CD4-positive, alpha-beta T cell treated with Interleukin-15 for 4 hours (primary cell): ENCODE measurements at regions not wholly inside any gene's neighbourhood (a gene's known extent, or its start where the extent isn't known, plus 50 kb on each side); places are given as distances from the start of the nearest gene placed in this dataset.

Source experiments
- DNase-seq: peaks from one replicate; pipeline ENCODE4 v3.0.0-alpha.2; 2020; ENCODE audit warnings: low spot score

DNA sequence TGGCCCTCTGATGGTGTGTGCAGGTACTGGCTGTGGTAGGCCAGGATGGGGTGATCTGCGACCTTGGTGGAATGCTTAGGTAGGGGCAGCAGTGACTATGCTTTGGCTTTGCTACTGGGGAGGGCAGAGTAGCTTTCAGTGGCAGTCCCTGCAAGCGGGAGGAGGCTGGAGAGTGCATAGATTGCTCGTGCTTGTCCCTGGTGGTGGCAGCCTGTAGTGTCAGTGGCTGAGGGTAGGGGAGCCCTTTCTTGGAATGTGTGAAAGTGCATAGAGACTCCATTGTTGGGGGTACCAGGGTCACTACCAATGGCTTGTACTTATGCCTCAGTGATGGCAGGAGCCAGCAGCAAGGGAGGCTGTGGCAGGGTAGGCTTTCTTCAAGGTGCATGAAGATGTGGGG is 582.6 kb downstream of the MRPL39 start:
- no peak for DNase-seq

DNA sequence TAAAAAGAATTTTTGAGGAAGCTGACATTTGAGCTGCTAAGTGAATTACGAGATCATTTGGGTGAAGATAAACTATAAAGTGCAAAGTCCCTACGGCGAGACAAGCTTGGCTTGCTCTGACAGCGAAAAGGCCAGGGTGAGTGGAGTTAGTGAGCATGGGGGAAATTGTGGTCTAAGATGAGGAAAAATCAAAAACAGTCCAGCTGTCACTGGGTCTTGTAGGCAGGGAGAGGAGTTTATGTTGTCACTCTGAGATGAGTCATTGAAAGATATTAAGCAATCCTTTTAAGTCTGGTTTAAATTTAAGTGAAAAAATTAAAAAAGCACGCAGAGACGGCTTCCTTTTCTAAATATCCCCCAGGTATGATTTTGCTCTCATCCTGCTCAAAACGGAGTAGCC is 601.9 kb downstream of the MRPL39 start:
- no peak for DNase-seq

DNA sequence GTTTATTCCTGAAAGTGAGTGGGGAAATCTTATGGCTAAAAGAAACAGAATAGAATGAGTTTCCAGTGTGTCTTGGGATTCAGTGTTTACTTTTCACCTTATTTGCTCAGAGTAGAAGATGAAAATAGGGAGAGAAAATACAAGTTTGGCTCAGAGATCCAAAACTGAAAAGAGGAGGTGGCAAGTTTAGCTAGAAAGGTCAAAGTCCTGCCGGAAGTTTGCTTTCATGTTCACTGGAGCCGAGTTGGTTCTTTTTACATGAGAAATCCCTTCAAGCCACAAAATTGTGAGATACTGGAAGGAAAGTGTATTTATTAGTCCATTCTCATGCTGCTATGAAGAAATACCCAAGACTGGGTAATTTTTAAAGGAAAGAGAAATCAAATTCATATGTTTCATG is 604.6 kb downstream of the MRPL39 start:
- DNase-seq, result no peak

DNA sequence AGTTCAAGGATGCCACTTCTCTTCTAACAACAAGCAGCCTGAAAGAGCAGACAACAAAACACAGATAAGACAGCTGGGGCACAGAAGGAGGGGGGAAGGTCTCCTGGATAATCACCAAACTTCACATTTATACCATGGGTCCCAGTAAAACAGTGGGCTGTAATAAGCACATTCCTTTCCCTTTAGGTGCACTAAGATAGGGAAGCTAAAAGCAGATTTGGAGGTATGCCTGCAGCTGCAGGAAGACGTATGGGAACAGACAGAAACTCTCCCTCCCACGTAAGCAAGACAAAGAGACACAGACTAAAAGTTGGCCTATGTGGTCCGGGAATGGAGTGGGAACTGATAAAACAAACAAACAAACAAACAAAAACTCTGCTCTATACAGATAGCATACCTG is 612.1 kb downstream of the MRPL39 start:
- DNase-seq, result no peak

DNA sequence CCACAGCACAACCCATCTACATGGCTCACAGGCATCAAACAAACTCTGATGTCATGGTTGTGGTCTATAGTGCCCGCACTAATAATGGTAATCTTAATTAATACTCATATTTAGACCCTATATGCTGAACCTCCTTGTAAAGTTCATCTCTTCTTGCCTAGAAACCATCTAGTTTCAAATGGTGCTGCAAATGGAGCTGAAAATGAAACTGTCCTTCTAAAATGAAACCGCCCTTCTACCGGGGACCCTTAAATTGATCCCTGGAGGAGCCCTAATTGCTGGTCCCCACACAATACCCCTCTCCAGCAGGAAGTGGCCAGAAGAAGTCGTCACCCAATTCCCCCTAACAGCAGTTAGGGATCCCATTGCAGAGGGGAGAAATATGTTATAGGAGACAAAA is 612.6 kb downstream of the MRPL39 start:
- no peak for DNase-seq

DNA sequence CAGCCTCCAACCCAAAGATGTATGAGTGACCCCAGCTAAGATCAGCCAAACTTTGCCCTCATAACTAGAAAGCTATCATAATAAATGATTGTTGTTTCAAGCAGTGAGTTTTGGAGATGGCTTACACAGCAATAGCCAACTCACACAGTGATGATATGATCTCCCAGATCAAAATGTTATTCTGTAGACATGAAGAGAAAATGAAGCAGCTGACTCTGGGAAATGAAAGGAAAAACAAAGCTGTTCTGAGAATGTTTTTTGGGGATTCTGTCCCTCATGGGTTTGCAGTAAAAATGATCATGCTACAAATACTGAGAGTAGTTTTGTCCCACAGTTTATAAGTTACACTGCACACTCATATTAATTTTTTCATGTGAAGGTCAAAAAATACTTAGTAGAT is 617.8 kb downstream of the MRPL39 start:
- DNase-seq, result no peak

DNA sequence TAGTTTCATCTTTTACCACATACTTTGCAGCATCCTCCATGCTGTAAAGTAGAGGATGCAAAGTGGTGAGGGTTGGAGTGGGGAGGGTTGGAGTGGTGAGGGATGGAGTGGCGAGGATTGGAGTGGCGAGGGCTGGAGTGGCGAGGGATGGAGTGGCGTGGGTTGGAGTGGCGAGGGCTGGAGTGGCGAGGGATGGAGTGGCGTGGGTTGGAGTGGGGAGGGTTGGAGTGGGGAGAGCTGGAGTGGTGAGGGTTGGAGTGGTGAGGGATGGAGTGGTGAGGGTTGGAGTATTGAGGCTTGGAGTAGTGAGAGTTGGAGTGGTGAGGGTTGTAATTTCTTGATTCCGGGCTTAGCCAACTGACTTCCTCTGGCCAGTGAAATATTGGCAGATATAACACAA is 618.3 kb downstream of the MRPL39 start:
- DNase-seq, result no peak

DNA sequence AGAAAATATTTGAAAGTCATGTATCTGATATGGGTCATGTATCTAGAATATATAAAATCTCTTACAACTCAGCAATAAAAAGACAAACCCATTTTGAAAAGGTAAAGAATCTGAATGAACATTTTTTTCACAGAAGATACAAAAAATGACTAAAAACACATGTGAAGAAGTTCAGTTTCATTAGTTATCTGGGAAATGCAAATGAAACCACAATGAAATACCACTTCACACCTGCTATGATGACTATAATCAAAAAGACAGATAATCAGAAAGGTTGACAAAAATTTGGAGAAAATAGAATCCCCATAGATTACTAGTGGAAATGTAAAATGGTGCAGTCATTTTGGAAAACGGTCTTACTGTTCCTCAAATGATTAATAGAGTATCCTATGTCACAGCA is 631.0 kb downstream of the MRPL39 start:
- DNase-seq, result no peak

DNA sequence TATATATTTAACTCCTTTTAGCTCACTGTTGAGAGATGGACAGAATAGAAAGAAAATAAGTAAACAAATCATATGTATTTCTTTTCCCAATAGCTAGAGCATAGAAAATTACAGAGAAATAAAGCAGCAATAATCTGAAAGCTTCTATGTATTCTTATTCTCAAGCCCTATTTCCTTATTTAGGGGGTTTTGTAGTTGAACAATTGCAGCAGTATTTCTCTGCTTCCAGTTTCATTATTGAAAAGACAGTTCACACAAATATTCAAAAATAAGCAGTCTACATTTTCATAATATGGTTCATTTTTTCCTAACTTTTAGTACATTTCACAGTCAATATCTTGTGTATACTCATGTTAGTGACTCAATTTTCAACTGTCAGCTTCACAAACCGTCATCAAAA is 638.2 kb downstream of the MRPL39 start:
- DNase-seq, result no peak

DNA sequence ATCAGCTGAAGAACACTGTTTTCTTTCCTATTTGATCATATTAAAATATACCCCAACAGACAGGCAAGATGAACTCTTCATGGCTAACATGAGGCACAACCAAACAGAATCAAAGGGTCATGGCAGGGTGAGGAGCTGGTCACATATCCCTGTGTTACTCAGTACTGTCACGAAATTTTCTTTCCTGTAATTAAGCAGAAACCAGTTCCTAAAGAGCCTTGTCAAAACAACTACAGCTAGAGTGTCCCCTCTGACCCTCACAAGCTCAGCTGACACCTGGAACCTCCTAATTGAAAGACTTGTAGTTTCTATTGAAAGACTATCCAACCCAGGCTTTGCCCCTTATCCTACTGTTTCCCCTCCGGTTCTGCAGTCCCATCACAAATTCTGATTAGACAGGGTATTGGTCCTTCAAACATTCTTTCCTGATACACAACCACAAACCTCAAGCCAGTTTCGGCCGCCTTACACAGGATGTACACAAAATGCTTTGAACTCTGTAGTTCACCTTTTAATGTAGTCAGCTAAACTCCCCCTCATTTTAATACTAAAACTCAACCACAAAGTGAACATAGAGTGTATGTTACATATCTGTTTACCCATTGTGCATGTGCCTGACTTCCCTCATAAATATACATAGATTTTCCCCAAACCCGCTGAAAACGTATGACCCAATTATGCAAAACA is 651.9 kb downstream of the MRPL39 start:
- no peak for DNase-seq

DNA sequence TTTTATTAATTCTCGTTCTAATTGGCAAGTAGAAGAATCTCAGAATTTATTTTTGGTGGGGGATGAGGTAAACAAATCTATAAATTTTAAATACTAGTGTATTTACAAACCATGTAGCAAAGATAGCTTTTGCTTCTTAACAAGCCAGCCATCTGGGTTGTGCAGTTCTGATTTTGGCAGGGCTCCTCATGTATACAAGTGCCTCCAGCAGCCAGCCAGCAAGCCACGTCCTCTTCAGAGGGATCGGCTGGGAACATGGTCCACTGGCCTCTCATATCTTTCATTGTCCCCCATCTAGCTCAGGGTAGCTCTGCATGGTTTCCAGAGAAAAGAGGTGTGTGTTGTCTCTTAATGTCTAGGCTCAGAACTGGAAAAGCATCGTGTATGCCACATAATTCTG is 659.1 kb downstream of the MRPL39 start:
- no peak for DNase-seq

DNA sequence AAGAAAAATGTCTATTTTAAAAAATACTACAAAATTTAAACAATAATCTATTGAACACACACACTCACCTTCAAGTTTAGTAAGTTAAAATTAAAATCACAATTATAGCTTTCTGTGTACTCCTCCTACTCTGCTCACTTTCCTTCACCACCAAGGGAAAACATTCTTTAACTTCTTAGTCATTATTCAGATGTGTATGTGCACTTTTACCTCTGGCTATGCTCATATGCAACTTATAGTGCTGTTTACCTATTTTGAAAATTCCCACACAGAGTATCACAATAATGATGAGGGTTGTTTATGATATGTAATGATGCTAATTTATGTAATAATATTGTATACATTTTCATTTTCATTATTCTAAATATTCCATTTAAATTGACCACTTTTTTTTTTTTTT is 661.4 kb downstream of the MRPL39 start:
- no peak for DNase-seq

DNA sequence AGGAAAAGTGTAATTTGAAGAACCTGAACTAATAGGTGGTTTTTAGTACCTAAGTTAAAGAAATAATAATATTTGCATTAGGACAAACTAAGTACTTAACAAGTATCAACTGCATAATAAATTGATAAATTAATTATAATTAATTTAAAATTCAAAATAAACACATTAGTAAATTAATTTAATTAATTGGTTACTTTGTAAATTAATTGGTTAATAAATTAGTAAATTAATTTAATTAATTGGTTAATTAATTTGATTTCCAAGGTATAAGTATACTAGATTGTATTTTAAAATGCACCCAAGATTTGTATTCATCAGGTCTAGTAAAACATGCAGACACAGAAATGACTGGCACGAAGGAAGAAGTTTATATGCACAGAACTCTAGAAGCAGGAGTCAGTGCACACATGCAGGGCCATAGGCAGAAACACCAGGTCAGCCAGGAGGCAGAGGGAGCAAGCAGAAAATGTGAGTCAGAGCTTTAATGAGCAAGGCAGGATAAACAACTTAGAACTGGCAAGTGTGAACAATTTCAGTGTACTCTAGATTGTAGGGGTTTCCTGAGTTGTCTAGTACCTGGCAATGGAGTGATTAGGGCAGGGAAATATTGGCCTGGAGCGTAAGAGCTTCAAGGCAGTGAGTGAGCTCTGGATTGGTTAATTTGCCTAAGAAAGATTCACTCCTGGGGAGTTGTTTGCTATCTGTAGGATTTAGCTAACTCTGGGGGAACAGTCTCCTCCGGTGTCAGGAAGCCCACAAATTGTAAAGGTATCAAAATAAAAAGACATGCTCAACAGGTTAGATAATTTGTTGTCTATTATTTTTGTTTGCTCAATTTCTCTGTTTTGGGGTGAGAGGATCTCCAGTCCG is 665.7 kb downstream of the MRPL39 start:
- no peak for DNase-seq

DNA sequence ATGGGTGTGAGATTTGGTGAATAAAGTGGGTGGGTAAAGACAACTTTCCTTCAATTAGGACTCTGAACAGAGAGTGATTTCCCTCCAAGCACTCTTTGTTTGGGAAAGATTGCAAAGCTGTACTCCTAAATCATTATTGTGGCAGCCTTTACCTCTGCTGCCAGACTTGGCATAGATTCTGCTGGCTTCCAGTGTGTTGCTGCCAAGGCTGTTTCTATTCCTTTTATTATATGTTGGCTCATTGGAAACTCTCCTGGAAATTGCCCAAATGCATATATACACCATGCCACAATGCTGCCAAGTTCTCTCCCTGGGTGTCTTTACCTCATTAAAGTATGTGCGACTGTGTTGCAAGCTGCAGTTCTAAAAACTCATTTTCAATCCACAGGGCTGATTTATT is 668.0 kb downstream of the MRPL39 start:
- no peak for DNase-seq

DNA sequence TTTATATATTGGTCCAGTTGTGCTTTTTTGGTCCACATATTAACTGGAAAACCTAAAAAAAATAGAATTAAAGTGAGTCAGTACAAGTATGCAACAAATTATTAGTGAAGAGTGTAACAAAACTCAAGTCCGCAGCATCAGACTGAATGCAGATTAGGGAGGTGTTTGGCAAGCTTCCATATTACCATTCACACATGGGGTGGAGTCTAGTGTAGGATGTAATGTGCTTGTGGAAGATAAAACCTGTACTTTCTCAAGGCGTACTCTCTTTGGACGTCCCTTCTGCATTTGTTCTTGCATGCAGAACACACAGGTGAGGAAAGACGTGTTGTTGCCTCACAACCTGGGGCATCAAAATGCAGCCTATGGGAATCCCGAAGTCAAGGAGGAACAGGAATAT is 668.7 kb downstream of the MRPL39 start:
- no peak for DNase-seq

DNA sequence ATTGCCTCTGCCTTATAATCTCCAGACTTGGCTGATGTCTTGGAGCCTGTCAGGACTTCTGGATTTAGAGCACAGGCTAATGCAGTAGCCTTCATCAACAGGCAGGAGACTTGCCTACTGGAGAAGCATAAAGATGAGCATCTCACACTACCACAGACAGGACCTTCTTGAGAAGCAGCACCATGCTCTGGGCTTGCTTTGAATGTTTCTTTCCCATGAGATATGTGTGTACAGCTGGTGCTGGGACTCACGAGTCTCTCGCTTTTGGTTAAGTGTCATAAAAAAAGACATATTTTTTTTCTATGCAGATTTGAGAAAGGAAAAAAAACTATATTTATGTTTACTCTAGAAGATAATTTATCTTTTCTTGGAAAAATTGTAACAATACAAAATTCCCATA is 671.3 kb downstream of the MRPL39 start:
- no peak for DNase-seq

DNA sequence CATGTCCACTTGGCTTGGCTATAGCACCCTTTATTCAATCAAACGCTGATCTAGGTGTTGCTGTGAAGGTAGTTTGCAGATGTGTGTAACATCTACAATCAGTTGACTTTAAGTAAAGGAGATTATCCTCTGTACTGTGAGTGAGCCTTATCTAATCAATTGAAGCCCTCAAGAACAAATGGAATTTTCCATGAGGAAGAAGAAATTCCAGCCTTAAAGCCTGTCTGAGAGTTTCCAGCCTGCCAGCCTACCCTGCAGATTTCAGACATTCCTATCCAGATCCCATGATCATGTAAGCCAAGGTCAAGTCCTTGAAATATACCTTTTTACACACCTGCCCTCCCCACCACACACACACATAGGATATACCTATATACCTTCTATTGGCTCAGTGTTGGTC is 696.7 kb downstream of the MRPL39 start:
- no peak for DNase-seq

DNA sequence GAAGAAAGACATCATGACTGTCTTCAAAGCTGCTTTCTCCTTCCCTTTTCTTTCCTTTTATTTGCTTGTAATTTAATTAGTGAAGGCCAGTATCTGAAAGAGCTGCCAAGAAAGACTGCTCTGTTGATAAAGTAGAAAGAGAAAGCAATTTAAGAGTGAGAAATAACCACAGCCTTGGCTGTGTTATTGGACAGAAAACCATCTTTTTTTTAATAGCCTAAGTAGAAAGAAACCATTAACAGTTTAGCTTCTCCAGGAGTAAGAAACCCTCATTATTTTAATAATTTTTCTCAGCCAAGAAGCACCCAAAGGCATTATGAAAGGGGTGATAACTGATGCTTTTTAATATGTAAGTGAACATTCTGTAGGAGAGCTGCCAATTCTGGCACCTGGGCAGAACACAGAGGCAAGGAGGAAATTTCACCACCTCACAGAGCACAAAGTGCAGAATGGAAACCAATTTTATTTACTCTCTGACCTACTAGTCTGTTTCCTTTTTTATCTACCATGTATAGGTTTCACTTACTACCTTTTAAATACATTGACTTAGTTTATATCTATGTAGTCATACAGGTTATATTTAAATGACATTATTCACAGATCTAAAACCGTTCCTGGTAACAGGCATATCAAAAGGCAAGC is 703.2 kb downstream of the MRPL39 start:
- DNase-seq, result no peak

DNA sequence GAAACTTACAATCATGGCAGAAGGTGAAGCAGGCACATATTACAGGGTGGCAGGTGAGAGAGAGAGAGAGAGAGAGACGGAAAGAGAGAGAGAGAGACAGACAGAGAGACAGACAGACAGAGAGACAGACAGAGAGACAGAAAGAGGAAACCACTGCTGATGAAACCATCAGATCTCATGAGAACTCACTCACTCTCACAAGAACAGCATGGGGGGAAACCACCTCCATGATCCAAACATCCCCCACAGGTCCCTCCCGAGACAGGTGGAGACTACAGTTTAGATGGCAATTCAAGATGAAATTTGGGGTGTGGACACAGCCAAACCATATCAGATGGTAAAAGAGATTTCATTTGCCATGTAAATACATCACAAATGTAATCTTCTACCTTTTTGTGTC is 708.1 kb downstream of the MRPL39 start:
- DNase-seq, result no peak

DNA sequence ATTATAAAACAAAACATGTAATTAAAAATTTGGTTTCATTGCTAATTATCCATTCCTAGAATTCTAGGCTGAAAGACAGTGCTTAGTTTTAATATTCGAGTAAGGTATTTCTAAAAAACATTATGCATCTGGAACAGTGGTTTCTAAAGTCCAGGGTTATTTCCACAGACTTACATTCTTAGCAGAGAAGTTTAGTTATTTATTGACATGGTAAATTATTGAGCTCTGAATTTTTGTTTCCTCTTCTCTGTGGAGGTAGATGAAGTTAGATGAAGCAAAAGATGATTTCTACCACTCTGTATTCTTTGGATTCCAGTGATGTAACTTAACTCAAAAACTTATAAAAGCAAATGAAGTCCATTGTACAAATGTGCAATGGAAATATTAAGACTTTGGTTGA is 709.4 kb downstream of the MRPL39 start:
- no peak for DNase-seq

DNA sequence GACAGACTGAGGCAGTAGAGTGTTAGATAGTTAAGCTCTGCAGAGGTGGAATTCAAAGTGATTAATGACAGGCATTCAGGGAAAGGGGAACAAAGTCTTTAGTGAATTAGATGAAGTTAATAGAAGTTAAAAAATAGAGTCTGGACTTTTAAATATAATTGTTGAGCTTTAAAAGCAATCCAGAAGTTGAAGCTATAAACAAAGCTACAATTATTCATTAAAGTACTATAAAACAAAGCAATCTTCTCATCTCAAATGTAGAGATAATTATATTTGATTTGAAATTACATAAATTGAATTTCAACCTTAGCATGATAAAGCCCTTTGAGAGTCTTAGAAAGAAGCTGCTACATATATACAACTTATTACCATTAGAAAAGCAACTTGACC is 710.6 kb downstream of the MRPL39 start:
- DNase-seq, result no peak

DNA sequence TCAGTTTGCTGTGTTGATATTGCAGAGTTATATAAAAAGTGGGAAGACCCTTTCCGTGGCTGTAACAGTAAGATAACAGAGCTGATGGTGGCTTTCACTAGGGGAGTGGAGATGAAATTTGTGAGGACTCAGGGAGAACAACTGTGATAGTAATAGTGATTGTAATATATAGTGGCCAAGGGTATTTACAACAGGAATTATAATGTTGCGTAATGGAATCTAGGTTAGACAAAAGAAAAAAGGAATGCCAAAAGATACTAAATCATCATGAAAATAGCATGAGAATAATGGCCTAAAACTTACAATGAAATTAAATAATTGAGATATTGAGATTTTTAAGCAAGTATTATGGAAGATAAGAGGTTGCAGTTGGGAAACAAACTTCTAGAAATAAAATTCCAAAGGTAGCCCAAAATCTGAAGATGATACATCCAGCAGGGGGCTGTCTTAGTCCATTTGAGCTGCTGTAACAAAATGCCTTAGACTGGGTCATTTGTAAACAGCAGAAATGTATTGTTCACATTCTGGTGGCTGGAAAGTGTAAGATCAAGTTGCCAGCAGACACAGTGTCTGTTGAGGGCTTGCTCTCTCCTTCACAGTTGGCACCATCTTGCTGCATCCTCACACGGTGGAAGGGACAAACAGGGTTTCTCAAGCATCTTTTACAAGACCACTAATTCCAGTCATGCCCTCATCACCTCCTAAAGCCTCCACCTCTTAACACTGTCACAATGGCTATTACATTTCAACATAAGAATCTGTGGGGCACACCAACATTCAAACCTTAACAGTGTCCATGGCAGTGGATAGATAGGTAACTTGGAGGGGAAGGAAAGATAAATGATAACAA is 711.2 kb downstream of the MRPL39 start:
- no peak for DNase-seq
